ENCODE measurements at regions not wholly inside any gene's neighbourhood (a gene's known extent, or its start where the extent isn't known, plus 50 kb on each side); places are given as distances from the start of the nearest gene placed in this dataset.

DNA sequence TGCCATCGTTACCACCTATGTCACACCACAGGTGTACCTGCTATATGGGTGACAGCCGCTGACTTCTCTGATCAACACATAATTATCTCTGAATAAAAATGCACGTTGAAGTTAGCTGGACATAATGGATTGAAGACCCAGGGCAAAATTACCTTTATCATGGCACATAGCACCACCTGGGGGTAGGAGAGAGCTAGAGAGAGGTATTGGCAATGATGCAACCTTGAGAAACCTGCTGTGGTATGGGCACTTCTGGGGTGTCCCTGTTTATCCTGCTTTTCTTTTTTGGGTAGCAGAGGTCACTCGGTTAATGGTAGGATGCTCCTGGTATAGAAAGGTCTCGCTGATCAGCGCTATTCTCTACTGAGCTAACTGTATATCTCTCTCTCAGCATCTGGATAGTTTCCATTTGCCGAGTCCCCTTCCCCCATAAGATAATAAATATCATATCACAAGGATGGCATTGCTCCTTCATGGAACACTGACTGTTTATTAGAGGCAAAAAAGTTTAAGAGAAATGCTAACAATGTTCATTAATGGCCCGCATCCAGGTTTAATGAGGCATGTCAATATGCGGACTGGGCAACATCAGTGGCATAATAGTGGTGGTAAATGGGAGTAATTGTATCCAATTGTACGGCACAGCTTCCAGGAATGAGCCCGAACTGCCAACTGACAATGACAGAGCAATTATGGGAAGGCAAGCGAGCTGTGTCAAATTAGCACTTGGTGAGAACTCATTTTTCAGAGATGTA, 323.1 kb downstream of the TFEC start:
- no peak for ATAC-seq (replicated peaks)
- no peaks in the 10 kb centered on the region for H3K9me3 Mint-ChIP-seq
- no peak overlapping the region for H3K27ac Mint-ChIP-seq
- H3K4me3 Mint-ChIP-seq: no peak overlapping the region
- no peaks in the 10 kb centered on the region for H3K4me1 Mint-ChIP-seq
- H3K27me3 Mint-ChIP-seq: no peaks in the 10 kb centered on the region
- no peaks in the 10 kb centered on the region for H3K36me3 Mint-ChIP-seq (ENCODE audit: low read depth)

DNA sequence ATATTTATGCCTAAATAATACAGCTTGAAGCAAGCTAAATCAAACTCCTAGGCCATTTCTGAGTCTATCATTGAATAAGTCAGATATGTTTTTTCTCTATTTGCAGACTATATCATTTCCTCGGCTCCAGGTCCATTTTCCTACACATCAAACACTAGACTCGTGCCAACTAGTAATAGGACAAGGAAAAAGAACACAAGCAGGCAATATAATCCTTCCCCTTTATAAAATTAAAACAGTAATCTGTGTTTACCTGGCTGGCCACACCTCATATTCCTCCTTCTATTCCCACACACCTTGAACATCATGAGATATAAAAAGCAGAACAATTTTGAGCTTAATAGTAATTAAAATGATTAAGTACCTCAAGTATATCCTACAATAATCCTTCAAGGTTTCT, 325.7 kb downstream of the TFEC start:
- no peak for ATAC-seq (replicated peaks)
- Mint-ChIP-seq H3K27me3 (peaks cover 4% of the 10 kb centered on the region), H3K27ac (no peak overlapping the region), H3K36me3 (ENCODE audit: low read depth) (no peaks in the 10 kb centered on the region), H3K4me3 (no peak overlapping the region), H3K4me1 (no peaks in the 10 kb centered on the region), H3K9me3 (no peaks in the 10 kb centered on the region)

DNA sequence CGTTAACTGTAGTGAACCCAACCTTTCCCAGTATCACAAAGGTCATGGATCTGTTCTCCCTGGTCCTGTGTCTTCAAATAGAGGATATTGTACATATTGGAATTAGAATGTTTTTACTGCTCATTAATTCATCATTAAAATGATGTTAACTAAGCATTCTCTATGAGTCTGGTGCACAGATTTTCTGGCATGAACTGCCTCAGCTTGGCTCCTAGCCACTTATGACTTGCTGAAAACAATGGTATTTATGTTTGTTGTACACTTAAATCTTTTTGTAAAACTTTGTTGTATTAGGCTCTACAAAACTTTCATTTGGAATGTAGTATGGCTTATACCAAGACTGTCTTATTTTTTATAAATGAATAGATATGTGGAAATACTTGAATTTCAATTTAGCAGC, 329.4 kb downstream of the TFEC start:
- H3K27ac Mint-ChIP-seq: no peak overlapping the region
- no peak overlapping the region for H3K4me3 Mint-ChIP-seq
- no peaks in the 10 kb centered on the region for H3K36me3 Mint-ChIP-seq (ENCODE audit: low read depth)
- H3K9me3 Mint-ChIP-seq: no peaks in the 10 kb centered on the region
- H3K27me3 Mint-ChIP-seq: peaks cover 4% of the 10 kb centered on the region
- ATAC-seq (replicated peaks): no peak
- no peaks in the 10 kb centered on the region for H3K4me1 Mint-ChIP-seq

- Mint-ChIP-seq H3K27ac (no peak overlapping the region), H3K4me1 (no peaks in the 10 kb centered on the region), H3K4me3 (no peak overlapping the region), H3K27me3 (no peaks in the 10 kb centered on the region), H3K9me3 (no peaks in the 10 kb centered on the region), H3K36me3 (ENCODE audit: low read depth) (no peaks in the 10 kb centered on the region)
- no peak for ATAC-seq (replicated peaks)
Measured at GRCh38 chr7:115694424-115694823, 336.1 kb downstream of the TFEC start.

DNA sequence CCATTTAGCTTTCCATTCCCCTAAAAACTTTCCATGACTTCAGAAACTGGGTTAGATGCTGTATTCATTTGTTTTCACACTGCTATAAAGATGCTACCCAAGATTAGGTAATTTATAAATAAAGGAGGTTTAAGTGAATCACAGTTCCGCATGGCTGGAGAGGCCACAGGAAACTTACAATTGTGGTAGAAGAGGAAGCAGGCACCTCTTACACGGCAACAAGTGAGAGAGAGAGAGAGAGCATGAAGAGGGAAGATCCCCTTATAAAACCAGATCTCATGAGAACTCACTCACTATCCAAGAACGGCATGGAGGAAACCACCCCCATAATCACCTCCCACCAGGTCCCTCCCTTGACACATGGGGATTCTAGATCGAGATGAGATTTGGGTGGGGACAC, 336.8 kb downstream of the TFEC start:
- H3K4me3 Mint-ChIP-seq: no peak overlapping the region
- H3K27ac Mint-ChIP-seq: no peak overlapping the region
- H3K36me3 Mint-ChIP-seq (ENCODE audit: low read depth): no peaks in the 10 kb centered on the region
- no peaks in the 10 kb centered on the region for H3K27me3 Mint-ChIP-seq
- H3K4me1 Mint-ChIP-seq: no peaks in the 10 kb centered on the region
- no peak for ATAC-seq (replicated peaks)
- H3K9me3 Mint-ChIP-seq: no peaks in the 10 kb centered on the region

GRCh38 chr7:115689941-115690340, 340.6 kb downstream of the TFEC start:
- ATAC-seq (replicated peaks): no peak
- Mint-ChIP-seq H3K4me3 (no peak overlapping the region), H3K9me3 (no peaks in the 10 kb centered on the region), H3K27ac (no peak overlapping the region), H3K36me3 (ENCODE audit: low read depth) (no peaks in the 10 kb centered on the region), H3K27me3 (peaks cover 4% of the 10 kb centered on the region), H3K4me1 (no peaks in the 10 kb centered on the region)

DNA sequence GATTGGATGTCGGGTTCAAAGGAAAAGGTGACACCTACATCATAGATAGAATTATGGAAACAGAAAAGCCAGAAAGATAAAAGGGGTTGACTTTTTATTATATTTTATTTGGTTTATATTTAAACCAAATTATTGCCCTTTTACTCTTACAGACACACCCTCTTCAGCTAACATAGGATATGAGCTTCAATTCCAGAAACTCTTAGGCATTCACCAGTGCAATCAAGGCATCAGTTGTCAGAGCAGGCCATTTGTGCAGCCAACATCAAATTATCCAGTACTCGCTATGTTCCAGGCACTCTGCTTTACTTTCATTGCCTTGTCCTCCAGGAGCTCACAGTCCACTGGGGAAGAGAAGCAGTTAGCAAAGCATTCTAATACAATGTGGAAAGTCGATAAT, 347.5 kb downstream of the TFEC start:
- H3K9me3 Mint-ChIP-seq: no peaks in the 10 kb centered on the region
- ATAC-seq (replicated peaks): no peak
- H3K27ac Mint-ChIP-seq: no peak overlapping the region
- no peaks in the 10 kb centered on the region for H3K27me3 Mint-ChIP-seq
- H3K4me3 Mint-ChIP-seq: no peak overlapping the region
- H3K4me1 Mint-ChIP-seq: no peaks in the 10 kb centered on the region
- H3K36me3 Mint-ChIP-seq (ENCODE audit: low read depth): no peaks in the 10 kb centered on the region

DNA sequence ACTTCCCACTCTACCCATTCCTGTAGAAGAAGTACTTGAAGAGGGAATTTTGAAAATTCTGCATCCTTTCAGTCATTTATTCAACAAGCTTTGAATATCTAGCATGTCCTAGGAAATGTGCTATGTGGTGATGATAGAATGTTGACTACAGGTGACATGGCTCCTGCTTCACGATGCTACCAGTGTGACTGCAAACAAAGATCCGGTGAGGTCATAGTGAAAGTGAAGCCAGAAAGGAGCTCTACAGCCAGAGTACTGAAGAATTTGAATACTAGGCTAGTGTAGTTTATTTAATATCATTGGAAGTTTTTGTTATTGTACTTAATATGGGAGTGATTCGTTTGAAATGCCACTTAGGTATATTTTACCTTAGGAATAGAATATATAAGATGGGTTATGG, 348.1 kb downstream of the TFEC start:
- no peak overlapping the region for H3K4me3 Mint-ChIP-seq
- H3K9me3 Mint-ChIP-seq: no peaks in the 10 kb centered on the region
- ATAC-seq (replicated peaks): no peak
- no peaks in the 10 kb centered on the region for H3K27me3 Mint-ChIP-seq
- no peaks in the 10 kb centered on the region for H3K36me3 Mint-ChIP-seq (ENCODE audit: low read depth)
- no peaks in the 10 kb centered on the region for H3K4me1 Mint-ChIP-seq
- H3K27ac Mint-ChIP-seq: no peak overlapping the region

- no peak overlapping the region for H3K27ac Mint-ChIP-seq
- H3K36me3 Mint-ChIP-seq (ENCODE audit: low read depth): no peaks in the 10 kb centered on the region
- no peaks in the 10 kb centered on the region for H3K4me1 Mint-ChIP-seq
- no peak for ATAC-seq (replicated peaks)
- H3K9me3 Mint-ChIP-seq: no peaks in the 10 kb centered on the region
- no peaks in the 10 kb centered on the region for H3K27me3 Mint-ChIP-seq
- H3K4me3 Mint-ChIP-seq: no peak overlapping the region
Measured at GRCh38 chr7:115680921-115681320, 349.6 kb downstream of the TFEC start.

DNA sequence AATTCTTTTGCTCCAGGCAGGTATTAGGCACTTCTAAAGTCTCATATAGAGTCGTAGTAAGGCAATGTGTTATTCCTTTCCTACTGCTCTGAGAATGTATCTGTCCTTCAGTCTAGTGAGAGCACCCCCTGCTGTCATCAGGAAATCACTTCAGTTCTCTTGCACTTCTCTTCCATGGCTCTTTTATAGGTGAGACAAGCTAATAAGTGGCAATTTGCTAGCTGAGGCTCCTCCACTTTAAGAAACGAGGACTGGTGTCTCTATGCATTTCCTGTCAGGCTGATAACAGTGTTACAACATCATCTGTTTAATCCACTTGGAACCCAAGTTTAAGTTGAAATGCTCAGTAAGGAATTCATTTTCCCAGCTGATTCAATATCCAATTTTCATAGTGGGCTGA, 350.6 kb downstream of the TFEC start:
- Mint-ChIP-seq H3K4me1 (no peaks in the 10 kb centered on the region), H3K27me3 (no peaks in the 10 kb centered on the region), H3K27ac (no peak overlapping the region), H3K9me3 (no peaks in the 10 kb centered on the region), H3K36me3 (ENCODE audit: low read depth) (no peaks in the 10 kb centered on the region), H3K4me3 (no peak overlapping the region)
- ATAC-seq (replicated peaks): no peak

DNA sequence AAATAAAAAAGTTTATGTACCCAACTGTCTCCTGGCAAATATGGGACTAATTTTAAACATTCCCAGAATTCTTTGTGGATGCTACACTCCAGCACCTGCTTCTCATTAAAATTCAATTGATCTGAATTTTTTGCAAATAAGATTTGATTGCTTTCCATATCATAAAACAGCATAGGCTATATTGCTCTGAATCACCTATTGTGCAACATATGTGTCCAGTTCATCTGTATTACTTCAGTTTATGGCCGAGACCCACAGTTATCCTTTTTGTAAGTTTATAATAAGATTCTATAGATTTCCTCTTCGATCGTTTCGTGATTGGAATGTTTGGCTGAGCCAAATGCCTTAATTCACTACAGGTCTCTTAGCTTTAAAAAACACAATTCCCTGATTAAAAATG, 351.1 kb downstream of the TFEC start:
- H3K27ac Mint-ChIP-seq: no peak overlapping the region

DNA sequence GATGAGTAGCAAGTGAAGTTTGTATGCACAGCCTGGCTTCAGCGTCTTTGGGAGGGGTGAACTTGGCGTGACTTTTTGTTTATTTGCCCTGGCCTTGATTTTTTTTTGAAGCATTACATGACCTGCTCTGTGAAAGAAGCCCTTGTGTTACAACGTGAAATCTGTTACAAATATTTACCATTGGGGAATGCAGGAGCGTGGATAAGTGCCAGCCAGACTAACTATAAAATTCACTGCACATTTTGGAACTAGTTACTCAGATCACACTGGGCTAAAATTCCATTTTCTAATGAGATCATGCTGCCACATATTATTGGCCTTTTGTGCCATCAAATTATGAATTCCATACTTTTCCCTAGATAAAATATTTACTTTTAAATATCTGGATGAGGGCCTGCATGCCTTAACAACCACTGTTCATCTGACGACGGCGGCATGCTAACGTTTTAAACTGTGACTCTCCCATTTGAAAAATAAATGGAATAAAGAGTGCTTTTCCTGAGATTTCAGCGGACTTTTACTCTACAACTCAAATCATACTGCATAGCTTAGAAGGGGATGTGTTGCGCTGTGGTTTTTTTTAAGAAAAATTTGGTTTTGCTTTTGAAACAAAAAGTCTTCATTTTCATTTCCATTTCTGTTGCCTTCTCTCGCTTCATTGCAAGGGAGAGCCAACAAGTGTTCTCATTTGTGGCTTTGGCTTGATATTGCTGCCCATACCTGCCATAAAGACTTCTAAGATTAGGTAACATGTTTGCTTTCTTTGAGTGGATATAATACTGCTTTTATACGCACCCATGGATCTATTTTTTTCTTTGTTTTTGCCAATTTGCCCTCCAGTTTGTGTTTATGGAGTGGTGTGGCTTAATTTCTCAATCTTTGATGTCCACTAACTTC, 352.2 kb downstream of the TFEC start:
- H3K36me3 Mint-ChIP-seq (ENCODE audit: low read depth): no peaks in the 10 kb centered on the region
- ATAC-seq (replicated peaks): no peak
- no peak overlapping the region for H3K4me3 Mint-ChIP-seq
- H3K27me3 Mint-ChIP-seq: no peaks in the 10 kb centered on the region
- no peaks in the 10 kb centered on the region for H3K9me3 Mint-ChIP-seq
- no peaks in the 10 kb centered on the region for H3K4me1 Mint-ChIP-seq
- H3K27ac Mint-ChIP-seq: no peak overlapping the region

More for the DNA sequence above, 351.1 kb downstream of the TFEC start:
- Mint-ChIP-seq H3K27me3 (no peaks in the 10 kb centered on the region), H3K4me1 (no peaks in the 10 kb centered on the region), H3K4me3 (no peak overlapping the region), H3K36me3 (ENCODE audit: low read depth) (no peaks in the 10 kb centered on the region), H3K9me3 (no peaks in the 10 kb centered on the region)
- ATAC-seq (replicated peaks): no peak

GRCh38 chr7:115676707-115677106, 353.9 kb downstream of the TFEC start:
- H3K27me3 Mint-ChIP-seq: no peaks in the 10 kb centered on the region
- H3K27ac Mint-ChIP-seq: no peak overlapping the region
- ATAC-seq (replicated peaks): no peak
- no peaks in the 10 kb centered on the region for H3K36me3 Mint-ChIP-seq (ENCODE audit: low read depth)
- H3K9me3 Mint-ChIP-seq: no peaks in the 10 kb centered on the region
- H3K4me3 Mint-ChIP-seq: no peak overlapping the region
- no peaks in the 10 kb centered on the region for H3K4me1 Mint-ChIP-seq

DNA sequence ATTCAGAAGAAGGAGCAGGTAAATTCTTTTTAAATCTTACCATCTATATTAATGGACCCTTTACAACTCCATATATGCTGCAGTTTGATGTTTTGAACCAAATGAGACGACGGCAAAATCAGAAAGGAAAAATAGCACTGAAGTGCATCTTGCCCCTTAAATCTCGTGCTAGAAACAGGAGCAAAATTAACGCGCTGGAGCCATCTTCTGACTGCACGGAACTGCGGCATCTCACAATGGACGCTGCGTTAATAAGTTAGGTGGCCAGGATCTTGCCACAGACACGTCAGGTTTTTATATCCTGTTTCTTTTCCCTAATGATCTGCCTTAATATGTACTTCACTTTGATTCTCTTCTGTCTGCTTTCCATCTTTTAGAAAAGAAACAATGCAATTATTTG, 354.5 kb downstream of the TFEC start:
- Mint-ChIP-seq H3K36me3 (ENCODE audit: low read depth) (no peaks in the 10 kb centered on the region), H3K4me1 (no peaks in the 10 kb centered on the region), H3K9me3 (no peaks in the 10 kb centered on the region), H3K4me3 (no peak overlapping the region), H3K27ac (no peak overlapping the region), H3K27me3 (no peaks in the 10 kb centered on the region)
- ATAC-seq (replicated peaks): no peak

GRCh38 chr7:115674467-115675024, 356.0 kb downstream of the TFEC start:
- no peaks in the 10 kb centered on the region for H3K4me1 Mint-ChIP-seq
- H3K4me3 Mint-ChIP-seq: no peak overlapping the region
- H3K36me3 Mint-ChIP-seq (ENCODE audit: low read depth): no peaks in the 10 kb centered on the region
- H3K27ac Mint-ChIP-seq: no peak overlapping the region
- ATAC-seq (replicated peaks): no peak
- peaks cover 3% of the 10 kb centered on the region for H3K27me3 Mint-ChIP-seq
- H3K9me3 Mint-ChIP-seq: no peaks in the 10 kb centered on the region
